Endodermal cell (in vitro differentiated cells): ENCODE measurements at regions not wholly inside any gene's neighbourhood (a gene's known extent, or its start where the extent isn't known, plus 50 kb on each side); places are given as distances from the start of the nearest gene placed in this dataset.

Experiments used
- DNase-seq: peaks from one replicate; pipeline ENCODE4 v3.0.0-alpha.2; 2017
- H3K27ac ChIP-seq: 2 replicates; pipeline ENCODE4 v1.5.1; 2013; ENCODE audit warnings: mild to moderate bottlenecking, low read depth, low read length, moderate library complexity
- H3K27me3 ChIP-seq: 2 replicates; pipeline ENCODE4 v1.6.1; 2013; ENCODE audit warnings: mild to moderate bottlenecking, low read length, moderate library complexity; ENCODE audit not compliant: insufficient read depth, control insufficient read depth, poor library complexity, severe bottlenecking
- H3K36me3 ChIP-seq: 2 replicates; pipeline ENCODE4 v1.7.0; 2013; ENCODE audit warnings: mild to moderate bottlenecking, low read length, moderate library complexity; ENCODE audit not compliant: control insufficient read depth, insufficient read depth
- H3K4me1 ChIP-seq: one replicate; pipeline ENCODE4 v1.7.0; 2013; ENCODE audit warnings: low read length; ENCODE audit not compliant: control insufficient read depth, insufficient read depth
- H3K4me3 ChIP-seq: 2 replicates; pipeline ENCODE4 v1.5.1; 2013; ENCODE audit warnings: mild to moderate bottlenecking, low read length, moderate library complexity
- H3K9ac ChIP-seq: 2 replicates; pipeline ENCODE4 v1.6.1; 2013; ENCODE audit warnings: mild to moderate bottlenecking, low read length, moderate library complexity; ENCODE audit not compliant: poor library complexity, severe bottlenecking; ENCODE audit errors: extremely low read depth
- H3K9me3 ChIP-seq: 2 replicates; pipeline ENCODE4 v1.6.1; 2013; ENCODE audit warnings: mild to moderate bottlenecking, low read length, moderate library complexity; ENCODE audit not compliant: control insufficient read depth
- H3K27ac Mint-ChIP-seq: 2 replicates; pipeline ENCODE4 v1.8.0; 2020; ENCODE audit warnings: mixed read lengths
- H3K27me3 Mint-ChIP-seq: 2 replicates; pipeline ENCODE4 v1.8.0; 2021; ENCODE audit warnings: mild to moderate bottlenecking, mixed read lengths; ENCODE audit not compliant: insufficient read depth
- H3K36me3 Mint-ChIP-seq: 2 replicates; pipeline ENCODE4 v1.8.0; 2020; ENCODE audit warnings: low read depth, mixed read lengths
- H3K4me1 Mint-ChIP-seq: 2 replicates; pipeline ENCODE4 v1.8.0; 2020; ENCODE audit warnings: mixed read lengths
- H3K4me3 Mint-ChIP-seq: 2 replicates; pipeline ENCODE4 v1.8.0; 2020; ENCODE audit warnings: mild to moderate bottlenecking, moderate library complexity, mixed read lengths
- H3K9me3 Mint-ChIP-seq: 2 replicates; pipeline ENCODE4 v1.8.0; 2020; ENCODE audit warnings: mild to moderate bottlenecking, mixed read lengths
- CTCF ChIP-seq: fragments of 200-600 bp; sonication (generic); conservative IDR thresholded peaks from 2 replicates; pipeline ENCODE4 v1.5.0; 2021; ENCODE audit warnings: antibody characterized with exemption, mild to moderate bottlenecking
- WGBS, 2 experiments: methylation state at CpG; one replicate each; pipeline versions ENCODE4 v1.1.5 to v1.1.7; 2013; ENCODE audit warnings: missing lambda C conversion rate in 2 of 2, mixed read lengths in 1 of 2; ENCODE audit not compliant: insufficient coverage in 1 of 2, insufficient read length in 1 of 2; 5-methylcytosine and 5-hydroxymethylcytosine counted together

GRCh38 chr4:53653484-53654053 lies 62.3 kb upstream of the LNX1 start:
- no peak overlapping the region for H3K4me3 ChIP-seq
- no peak overlapping the region for H3K27ac Mint-ChIP-seq

GRCh38 chr4:53651156-53651735 lies 60.0 kb upstream of the LNX1 start:
- Mint-ChIP-seq H3K9me3 (no peaks in the 10 kb centered on the region), H3K36me3 (no peaks in the 10 kb centered on the region), H3K27me3 (peaks cover 11% of the 10 kb centered on the region), H3K4me3 (no peak overlapping the region), H3K4me1 (no peaks in the 10 kb centered on the region), H3K27ac (no peak overlapping the region)
- H3K27ac ChIP-seq, result no peak overlapping the region
- H3K36me3 ChIP-seq, result no peaks in the 10 kb centered on the region
- no peak for TF ChIP-seq CTCF
- no peak for DNase-seq
- no peak overlapping the region for H3K9ac ChIP-seq
- no peak overlapping the region for H3K4me3 ChIP-seq
- WGBS, 2 experiments, result 88 to 100% methylated on average over 1 to 7 of the region's 7 CpGs
- H3K4me1 ChIP-seq, result no peaks in the 10 kb centered on the region
- no peaks in the 10 kb centered on the region for H3K9me3 ChIP-seq
- H3K27me3 ChIP-seq, result peaks cover 34% of the 10 kb centered on the region

More at GRCh38 chr4:53653484-53654053, 62.3 kb upstream of the LNX1 start:
- Mint-ChIP-seq H3K9me3 (no peaks in the 10 kb centered on the region), H3K4me3 (no peak overlapping the region), H3K27me3 (peaks cover 12% of the 10 kb centered on the region), H3K36me3 (no peaks in the 10 kb centered on the region), H3K4me1 (no peaks in the 10 kb centered on the region)
- no peak overlapping the region for H3K9ac ChIP-seq
- WGBS, 2 experiments, result 91 to 92% methylated on average over 4 to 6 of the region's 6 CpGs
- no peaks in the 10 kb centered on the region for H3K9me3 ChIP-seq
- no peak for TF ChIP-seq CTCF
- no peaks in the 10 kb centered on the region for H3K36me3 ChIP-seq
- DNase-seq, result no peak
- no peak overlapping the region for H3K27ac ChIP-seq
- H3K4me1 ChIP-seq, result no peaks in the 10 kb centered on the region
- peaks cover 17% of the 10 kb centered on the region for H3K27me3 ChIP-seq

DNA sequence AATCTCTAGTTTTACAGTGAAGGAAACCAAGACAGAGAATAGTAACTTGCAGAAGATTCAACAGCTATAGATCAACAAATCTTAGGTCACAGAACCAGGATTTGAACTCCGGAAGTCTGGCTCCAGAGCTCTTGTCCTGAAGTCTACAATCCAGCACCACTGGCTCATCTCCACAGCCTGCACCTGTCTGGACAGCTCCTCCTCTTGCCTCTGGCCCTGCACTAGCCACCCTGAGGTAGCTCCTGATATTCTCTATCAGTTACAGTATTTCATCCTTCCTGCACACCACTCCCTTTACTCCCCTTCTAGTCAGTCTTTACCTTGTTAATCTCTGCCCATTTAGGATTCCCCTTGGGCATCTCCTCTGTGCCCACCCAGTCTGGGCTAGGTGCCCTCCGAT lies 58.1 kb upstream of the LNX1 start:
- peaks cover 42% of the 10 kb centered on the region for H3K27me3 ChIP-seq
- no peaks in the 10 kb centered on the region for H3K36me3 Mint-ChIP-seq
- no peak overlapping the region for H3K4me3 Mint-ChIP-seq
- no peaks in the 10 kb centered on the region for H3K4me1 ChIP-seq
- H3K9ac ChIP-seq, result no peak overlapping the region
- H3K27ac ChIP-seq, result no peak overlapping the region
- no peaks in the 10 kb centered on the region for H3K36me3 ChIP-seq
- TF ChIP-seq CTCF, result no peak
- no peaks in the 10 kb centered on the region for H3K9me3 ChIP-seq
- no peak overlapping the region for H3K27ac Mint-ChIP-seq
- no peaks in the 10 kb centered on the region for H3K4me1 Mint-ChIP-seq
- H3K9me3 Mint-ChIP-seq, result no peaks in the 10 kb centered on the region
- H3K27me3 Mint-ChIP-seq, result peaks cover 22% of the 10 kb centered on the region
- DNase-seq, result no peak
- WGBS, 2 experiments, result 83 to 95% methylated on average over 1 to 2 of the region's 2 CpGs
- H3K4me3 ChIP-seq, result no peak overlapping the region
